Omental fat pad (tissue), 3 donors: ENCODE measurements at regions not wholly inside any gene's neighbourhood (a gene's known extent, or its start where the extent isn't known, plus 50 kb on each side); places are given as distances from the start of the nearest gene placed in this dataset.

ENCODE experiments used
- ATAC-seq: fragments of 150-250 bp; one replicate; pipeline ENCODE4 v1.9.1; 2016; ENCODE audit warnings: mild to moderate bottlenecking, moderate library complexity; ENCODE audit not compliant: low FRiP score
- DNase-seq: peaks from one replicate; pipeline ENCODE4 v3.0.0-alpha.2; 2019; ENCODE audit warnings: low spot score
- TF ChIP-seq, protein P1 (sequence below), 3 donors: fragments of 450-650 bp; IDR thresholded peaks; one replicate each; pipeline ENCODE4 v1.5.1; 2016 to 2017; ENCODE audit warnings: antibody characterized with exemption in 3 of 3, mild to moderate bottlenecking in 3 of 3, moderate library complexity in 2 of 3

DNA sequence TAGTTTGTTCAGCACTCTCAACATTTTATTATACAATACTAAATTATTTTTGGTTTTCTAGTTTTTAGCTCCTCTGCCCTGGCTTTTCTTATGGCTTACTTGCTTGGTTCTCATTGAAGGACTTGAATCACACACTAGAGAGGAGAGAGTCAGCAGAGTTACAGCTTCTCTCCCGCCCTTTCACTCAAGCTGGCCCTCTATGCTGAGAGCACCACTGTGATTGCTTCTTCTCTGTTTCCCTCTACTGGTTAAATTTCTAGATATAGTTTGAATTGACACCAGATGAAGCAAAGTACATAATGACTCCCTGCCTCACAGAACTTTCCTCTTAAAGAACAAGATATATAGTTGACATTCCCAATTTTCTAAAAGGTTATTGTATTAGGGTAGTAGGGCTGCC is 767.3 kb upstream of the SORCS1 start:
- TF ChIP-seq, protein P1, sequence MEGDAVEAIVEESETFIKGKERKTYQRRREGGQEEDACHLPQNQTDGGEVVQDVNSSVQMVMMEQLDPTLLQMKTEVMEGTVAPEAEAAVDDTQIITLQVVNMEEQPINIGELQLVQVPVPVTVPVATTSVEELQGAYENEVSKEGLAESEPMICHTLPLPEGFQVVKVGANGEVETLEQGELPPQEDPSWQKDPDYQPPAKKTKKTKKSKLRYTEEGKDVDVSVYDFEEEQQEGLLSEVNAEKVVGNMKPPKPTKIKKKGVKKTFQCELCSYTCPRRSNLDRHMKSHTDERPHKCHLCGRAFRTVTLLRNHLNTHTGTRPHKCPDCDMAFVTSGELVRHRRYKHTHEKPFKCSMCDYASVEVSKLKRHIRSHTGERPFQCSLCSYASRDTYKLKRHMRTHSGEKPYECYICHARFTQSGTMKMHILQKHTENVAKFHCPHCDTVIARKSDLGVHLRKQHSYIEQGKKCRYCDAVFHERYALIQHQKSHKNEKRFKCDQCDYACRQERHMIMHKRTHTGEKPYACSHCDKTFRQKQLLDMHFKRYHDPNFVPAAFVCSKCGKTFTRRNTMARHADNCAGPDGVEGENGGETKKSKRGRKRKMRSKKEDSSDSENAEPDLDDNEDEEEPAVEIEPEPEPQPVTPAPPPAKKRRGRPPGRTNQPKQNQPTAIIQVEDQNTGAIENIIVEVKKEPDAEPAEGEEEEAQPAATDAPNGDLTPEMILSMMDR (IDR thresholded peaks at IDR 0.05) = no peak
- ATAC-seq (no peak), DNase-seq (no peak)

DNA sequence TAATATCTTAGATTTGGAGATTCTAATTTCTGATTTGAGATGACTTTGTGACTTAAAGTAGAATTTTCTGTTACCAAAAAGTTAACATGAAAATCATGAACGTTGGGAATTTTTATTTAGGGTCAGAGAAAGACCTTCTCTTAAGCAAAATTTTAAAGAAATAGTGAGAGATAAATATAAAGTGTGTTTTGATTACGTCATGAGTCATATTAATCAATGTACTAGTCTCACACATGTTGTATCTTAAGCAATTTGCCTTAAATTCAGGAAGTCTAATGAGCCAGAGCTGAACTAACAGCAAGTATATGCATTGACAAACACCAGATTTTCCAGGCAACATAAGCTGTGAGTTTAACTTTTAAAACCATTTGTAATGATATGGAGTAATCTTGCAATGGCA is 765.5 kb upstream of the SORCS1 start:
- TF ChIP-seq, protein P1 (IDR thresholded peaks at IDR 0.05) = no peak
- no peak for DNase-seq
- no peak for ATAC-seq

DNA sequence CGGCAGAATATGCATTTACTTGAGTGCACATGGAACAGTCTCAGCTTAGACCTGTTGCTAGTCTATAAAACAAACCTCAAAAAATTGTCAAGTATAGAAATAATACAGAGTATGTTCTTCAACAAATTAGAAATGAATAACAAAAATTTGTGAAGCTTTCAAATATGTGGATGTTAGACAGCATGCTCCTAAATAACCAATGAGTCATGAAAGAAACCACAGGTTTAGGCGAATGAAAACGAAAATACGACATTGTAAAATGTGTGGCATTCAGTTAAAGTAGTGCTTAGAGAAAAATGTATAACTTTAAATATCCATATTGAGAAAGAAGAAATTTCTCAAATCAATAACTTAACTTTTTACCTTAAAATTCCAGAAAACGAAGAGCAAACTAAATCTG is 760.0 kb upstream of the SORCS1 start:
- no peak for DNase-seq
- no peak for ATAC-seq
- TF ChIP-seq, protein P1 (IDR thresholded peaks at IDR 0.05) = no peak

DNA sequence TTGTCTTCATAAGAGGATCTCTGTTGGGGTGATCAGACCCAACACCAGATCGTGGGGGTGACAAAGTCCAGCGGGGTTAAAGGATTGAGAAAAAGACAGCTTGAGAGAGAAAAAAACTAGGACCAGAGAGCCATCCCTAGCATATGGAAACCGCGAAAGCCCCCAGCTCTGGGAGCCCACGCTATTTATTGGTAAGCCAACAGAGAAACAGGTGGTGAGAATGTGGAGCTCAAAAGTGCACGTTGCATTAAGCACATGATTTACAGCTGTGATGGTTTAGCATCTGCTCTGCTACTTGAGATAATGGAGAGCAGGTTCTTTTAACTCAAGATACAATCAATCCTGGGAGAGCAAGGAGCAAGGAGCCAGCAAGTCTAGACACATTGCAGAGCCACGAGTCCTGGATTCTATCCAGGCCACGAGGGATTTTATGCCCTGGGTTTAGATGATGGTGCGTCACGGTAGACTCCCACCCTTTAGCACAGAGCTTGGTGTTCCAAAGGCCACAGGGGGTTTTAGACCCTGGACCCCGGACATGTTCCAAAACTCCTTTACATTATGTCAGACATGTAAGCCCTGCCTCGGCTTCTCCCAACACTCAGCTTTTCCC is 755.2 kb upstream of the SORCS1 start:
- TF ChIP-seq, protein P1 (IDR thresholded peaks at IDR 0.05) = no peak
- ATAC-seq = no peak
- DNase-seq = no peak

DNA sequence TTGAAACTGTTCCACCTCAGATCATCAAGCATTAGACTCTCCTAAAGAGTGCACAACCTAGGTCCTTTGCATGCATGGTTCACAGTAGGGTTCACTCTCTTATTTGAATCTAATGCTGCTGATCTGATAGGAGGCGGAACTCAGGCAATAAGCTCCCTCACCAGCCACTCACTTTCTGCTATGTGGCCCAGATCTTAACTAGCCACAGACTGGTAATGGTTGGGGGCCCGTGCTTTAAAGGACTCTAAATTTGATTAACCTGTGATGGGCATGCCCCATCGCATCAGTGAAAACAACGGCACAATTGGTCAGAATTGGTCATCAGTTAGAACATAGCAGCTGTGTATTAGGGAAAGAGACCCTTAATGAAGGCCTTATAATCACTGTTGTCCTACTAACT is 753.7 kb upstream of the SORCS1 start:
- TF ChIP-seq, protein P1 (IDR thresholded peaks at IDR 0.05) = no peak
- no peak for ATAC-seq

DNA sequence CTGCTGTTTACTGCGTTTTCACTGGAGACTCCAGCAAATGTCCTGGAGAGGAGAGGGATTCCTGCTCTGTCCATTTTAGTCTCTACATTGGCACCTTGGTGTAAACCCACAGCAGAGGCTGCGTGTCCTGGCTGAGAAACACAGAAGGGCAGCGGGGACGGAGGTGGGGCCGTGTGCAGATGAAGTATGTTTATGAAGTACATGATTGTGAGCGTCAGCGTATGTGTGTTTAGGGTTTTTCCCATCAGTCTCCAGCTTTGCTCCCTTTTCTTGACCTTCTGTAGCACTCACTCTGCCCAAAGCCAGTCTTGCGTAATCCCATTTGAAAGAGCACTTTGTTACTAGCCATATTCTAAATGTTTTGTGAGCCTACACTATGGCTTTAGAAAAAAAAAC is 750.7 kb upstream of the SORCS1 start:
- no peak for DNase-seq
- TF ChIP-seq, protein P1 (IDR thresholded peaks at IDR 0.05) = no peak
- no peak for ATAC-seq

More for the DNA sequence above, 753.7 kb upstream of the SORCS1 start:
- DNase-seq = no peak

DNA sequence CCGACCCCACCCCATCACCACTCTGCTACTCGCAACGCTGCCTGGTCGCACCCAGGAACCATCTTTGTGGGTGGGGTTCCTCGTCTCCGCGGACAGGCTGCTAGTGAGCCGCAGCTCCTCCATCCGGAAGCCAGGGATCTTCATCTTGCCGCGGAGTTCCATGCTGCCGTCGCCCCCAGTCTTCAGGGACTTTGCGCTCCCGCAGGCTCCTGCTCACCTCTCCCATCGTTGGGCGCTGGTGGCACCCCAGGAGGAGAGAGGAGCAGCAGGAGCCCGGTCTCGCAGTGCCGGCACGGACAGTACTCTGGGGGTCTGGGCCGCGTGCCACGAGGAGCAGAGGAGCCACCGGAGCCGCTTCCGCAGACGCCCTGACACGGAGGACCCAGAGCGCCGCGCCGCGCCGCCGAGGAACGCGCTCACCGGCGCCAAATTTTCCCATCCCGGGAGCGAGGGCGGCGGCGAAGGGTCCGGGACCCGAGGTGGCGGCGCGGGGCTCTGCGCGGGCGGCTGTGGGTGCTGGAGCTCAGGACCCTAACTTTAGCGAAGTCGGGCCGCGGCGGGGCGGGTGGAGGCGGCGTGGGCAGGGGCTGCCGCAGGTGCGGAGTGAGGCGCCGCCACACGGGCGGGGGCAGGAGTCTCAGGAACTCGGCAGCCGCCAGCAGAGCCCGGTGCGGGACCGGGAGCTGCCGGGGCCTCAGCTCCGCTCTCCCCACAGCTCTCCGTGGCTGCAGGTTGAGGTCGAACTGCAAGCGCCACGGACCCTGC is 750.1 kb upstream of the SORCS1 start:
- ATAC-seq (no peak), DNase-seq (no peak)
- TF ChIP-seq, protein P1 (IDR thresholded peaks at IDR 0.05) = no peak
